ENCODE measurements at regions not wholly inside any gene's neighbourhood (a gene's known extent, or its start where the extent isn't known, plus 50 kb on each side); places are given as distances from the start of the nearest gene placed in this dataset.
"Not testable (repeated sequence)": the region's sequence is repeated elsewhere in the genome, so short reads cannot be mapped to it uniquely, and the experiment has no call there.

- not testable (repeated sequence) for DNase-seq (ENCODE audit: low read depth, low spot score)
These were observed 1220.5 kb downstream of the FLRT2 start for GRCh38 chr14:86750488-86750887.

- DNase-seq (ENCODE audit: low read depth, low spot score), result no peak
These were observed 1209.8 kb downstream of the FLRT2 start for GRCh38 chr14:86739761-86740160.

GRCh38 chr14:86731427-86731826 lies 1201.5 kb downstream of the FLRT2 start:
- not testable (repeated sequence) for DNase-seq (ENCODE audit: low read depth, low spot score)

GRCh38 chr14:86723254-86723624 lies 1193.3 kb downstream of the FLRT2 start:
- no peak for DNase-seq (ENCODE audit: low read depth, low spot score)

- no peak for DNase-seq (ENCODE audit: low read depth, low spot score)
These were observed 1192.8 kb downstream of the FLRT2 start for GRCh38 chr14:86722612-86723253.

GRCh38 chr14:86714575-86714974 lies 1184.6 kb downstream of the FLRT2 start:
- no peak for DNase-seq (ENCODE audit: low read depth, low spot score)

GRCh38 chr14:86714153-86714552 lies 1184.2 kb downstream of the FLRT2 start:
- no peak for DNase-seq (ENCODE audit: low read depth, low spot score)

GRCh38 chr14:86712727-86713126 lies 1182.8 kb downstream of the FLRT2 start:
- no peak for DNase-seq (ENCODE audit: low read depth, low spot score)

GRCh38 chr14:86712176-86712575 lies 1182.2 kb downstream of the FLRT2 start:
- DNase-seq (ENCODE audit: low read depth, low spot score), result no peak

- no peak for DNase-seq (ENCODE audit: low read depth, low spot score)
These were observed 1178.9 kb downstream of the FLRT2 start for GRCh38 chr14:86708846-86709339.

- no peak for DNase-seq (ENCODE audit: low read depth, low spot score)
These were observed 1177.1 kb downstream of the FLRT2 start for GRCh38 chr14:86707071-86707470.

- no peak for DNase-seq (ENCODE audit: low read depth, low spot score)
These were observed 1153.6 kb downstream of the FLRT2 start for GRCh38 chr14:86683561-86683960.

GRCh38 chr14:86675059-86675458 lies 1145.1 kb downstream of the FLRT2 start:
- no peak for DNase-seq (ENCODE audit: low read depth, low spot score)

- DNase-seq (ENCODE audit: low read depth, low spot score), result no peak
These were observed 1143.6 kb downstream of the FLRT2 start for GRCh38 chr14:86673523-86673969.

- no peak for DNase-seq (ENCODE audit: low read depth, low spot score)
These were observed 1142.1 kb downstream of the FLRT2 start for GRCh38 chr14:86672080-86672479.

GRCh38 chr14:86665975-86666374 lies 1136.0 kb downstream of the FLRT2 start:
- DNase-seq (ENCODE audit: low read depth, low spot score), result no peak

GRCh38 chr14:86662334-86662733 lies 1132.4 kb downstream of the FLRT2 start:
- no peak for DNase-seq (ENCODE audit: low read depth, low spot score)

- peak; percentile 20 for DNase-seq (ENCODE audit: low read depth, low spot score)
These were observed 1124.7 kb downstream of the FLRT2 start for GRCh38 chr14:86654558-86655184.

- no peak for DNase-seq (ENCODE audit: low read depth, low spot score)
These were observed 1122.6 kb downstream of the FLRT2 start for GRCh38 chr14:86652526-86652925.

- no peak for DNase-seq (ENCODE audit: low read depth, low spot score)
These were observed 1117.0 kb downstream of the FLRT2 start for GRCh38 chr14:86646696-86647690.

GRCh38 chr14:86646125-86646524 lies 1116.2 kb downstream of the FLRT2 start:
- no peak for DNase-seq (ENCODE audit: low read depth, low spot score)

- no peak for DNase-seq (ENCODE audit: low read depth, low spot score)
These were observed 1111.4 kb downstream of the FLRT2 start for GRCh38 chr14:86641310-86641709.

All from smooth muscle cell of the brain vasculature (primary cell).